HCT116 (cell line): ENCODE measurements at regions not wholly inside any gene's neighbourhood (a gene's known extent, or its start where the extent isn't known, plus 50 kb on each side); places are given as distances from the start of the nearest gene placed in this dataset.

Source experiments
- ATAC-seq: fragments of 200-7000 bp; cut with Tn5 transposase; 2 replicates; pipeline ENCODE4 v1.9.1; 2020; ENCODE audit warnings: mild to moderate bottlenecking, moderate library complexity
- BruUV-seq: library from RNA; stranded (reverse); fragments of 400-500 nt; replicated peaks from 2 replicates; lab custom pipeline; 2021; lab: Mats Ljungman, UMichigan
- CTCF ChIA-PET: fragments of 300-600 bp; sonication (Branson Sonifier 250); formaldehyde crosslinking; loops from one replicate; lab custom pipeline; 2021; ENCODE audit warnings: antibody characterized with exemption; lab: Charles Lee
- POLR2A ChIA-PET: fragments of 300-600, 350-600 bp; sonication (Branson Sonifier 250); formaldehyde crosslinking; loops from one replicate; lab custom pipeline; 2021; ENCODE audit warnings: antibody characterized with exemption; lab: Charles Lee
- RAD21 ChIA-PET, 2 experiments: fragments of 300-600 bp; sonication (Branson Sonifier 250); formaldehyde crosslinking; loops; one replicate each; lab custom pipeline; 2023; ENCODE audit warnings: low total read pairs in 2 of 2; ENCODE audit not compliant: uncharacterized antibody in 2 of 2, unreplicated experiment in 2 of 2, low non-redundant PET in 1 of 2; lab: Charles Lee
- DNase-seq: peaks from one replicate; pipeline ENCODE4 v3.0.0-alpha.2; 2010; ENCODE audit warnings: low read depth, low spot score
- H2AFZ ChIP-seq: fragments of 200-600 bp; shearing (Covaris generic), sonication (generic); 2 replicates; pipeline ENCODE4 v1.6.1; 2017; ENCODE audit warnings: low read depth, mixed run types, mixed read lengths, antibody characterized with exemption, low read length; ENCODE audit not compliant: poor library complexity, severe bottlenecking
- H3K27ac ChIP-seq: 2 replicates; pipeline ENCODE4 v1.5.1; 2012; ENCODE audit warnings: low read depth, low read length
- H3K27me3 ChIP-seq: fragments of 200-600 bp; sonication (generic); 2 replicates; pipeline ENCODE4 v1.6.1; 2016; ENCODE audit warnings: mixed run types, low read length, mixed read lengths; ENCODE audit not compliant: insufficient read depth
- H3K36me3 ChIP-seq, 2 experiments: fragments of 200-500 bp in 1 of 2; fragments of 200-600 bp in 1 of 2; sonication (Bioruptor generic) in 1 of 2; sonication (generic) in 1 of 2; 2 replicates each; pipeline versions ENCODE4 v1.5.1 to v1.6.1; 2014 to 2016; ENCODE audit warnings: low read length in 2 of 2, inconsistent platforms in 1 of 2, mixed read lengths in 1 of 2, mixed run types in 1 of 2; ENCODE audit not compliant: insufficient read depth in 2 of 2, control insufficient read depth in 1 of 2
- H3K4me1 ChIP-seq, 2 experiments: fragments of 200-600 bp in 1 of 2; sonication (generic) in 1 of 2; 2 replicates each; pipeline versions ENCODE4 v1.5.1 to v1.6.1; 2012 to 2017; ENCODE audit warnings: low read length in 2 of 2, inconsistent platforms in 1 of 2, mild to moderate bottlenecking in 1 of 2, mixed read lengths in 1 of 2, mixed run types in 1 of 2, moderate library complexity in 1 of 2; ENCODE audit not compliant: insufficient read depth in 2 of 2, control insufficient read depth in 1 of 2
- H3K4me2 ChIP-seq: fragments of 200-600 bp; sonication (generic); 2 replicates; pipeline ENCODE4 v1.6.1; 2017; ENCODE audit warnings: mixed run types, low read length, mixed read lengths
- H3K4me3 ChIP-seq, 2 experiments: fragments of 200-600 bp in 1 of 2; sonication (generic) in 1 of 2; replicated peaks in 1 of 2; 2 replicates each; pipeline ENCODE4 v1.5.1; 2011 to 2016; ENCODE audit warnings: low read length in 2 of 2, control low read depth in 1 of 2, low read depth in 1 of 2, mild to moderate bottlenecking in 1 of 2, mixed read lengths in 1 of 2, mixed run types in 1 of 2
- H3K79me2 ChIP-seq: fragments of 200-600 bp; sonication (generic); 2 replicates; pipeline ENCODE4 v1.6.1; 2017; ENCODE audit warnings: mild to moderate bottlenecking, mixed run types, low read length, moderate library complexity, mixed read lengths; ENCODE audit not compliant: insufficient read depth
- H3K9ac ChIP-seq: fragments of 200-600 bp; sonication (generic); 2 replicates; pipeline ENCODE4 v1.6.1; 2016; ENCODE audit warnings: low read length, mixed read lengths
- H3K9me2 ChIP-seq: fragments of 200-600 bp; sonication (generic), shearing (Covaris generic); 2 replicates; pipeline ENCODE4 v1.6.1; 2017; ENCODE audit warnings: mixed run types, mild to moderate bottlenecking, moderate library complexity; ENCODE audit not compliant: insufficient read depth
- H3K9me3 ChIP-seq, 2 experiments: fragments of 200-500 bp in 1 of 2; fragments of 200-600 bp in 1 of 2; sonication (Bioruptor generic) in 1 of 2; sonication (generic) in 1 of 2; 2 replicates each; pipeline ENCODE4 v1.6.1; 2014 to 2017; ENCODE audit warnings: low read length in 2 of 2, mixed read lengths in 2 of 2, inconsistent platforms in 1 of 2, low read depth in 1 of 2, mild to moderate bottlenecking in 1 of 2, mixed run types in 1 of 2, moderate library complexity in 1 of 2; ENCODE audit not compliant: control insufficient read depth in 1 of 2, insufficient read depth in 1 of 2
- H4K20me1 ChIP-seq: fragments of 200-600 bp; sonication (generic), shearing (Covaris generic); 2 replicates; pipeline ENCODE4 v1.6.1; 2017; ENCODE audit warnings: mixed run types, mild to moderate bottlenecking, moderate library complexity; ENCODE audit not compliant: insufficient read depth
- CEBPB ChIP-seq: IDR thresholded peaks from 2 replicates; pipeline ENCODE4 v1.6.1; 2012; ENCODE audit warnings: low read depth
- ELF1 ChIP-seq: IDR thresholded peaks from 2 replicates; pipeline ENCODE4 v1.6.1; 2012; ENCODE audit warnings: low read depth, borderline replicate concordance
- EZH2 ChIP-seq: fragments of 200-600 bp; sonication (generic); IDR thresholded peaks from 2 replicates; pipeline ENCODE4 v1.6.1; 2017; ENCODE audit warnings: antibody characterized with exemption, mixed run types
- EZH2phosphoT487 ChIP-seq: fragments of 200-600 bp; IDR thresholded peaks from 2 replicates; pipeline ENCODE4 v1.6.1; 2018; ENCODE audit warnings: antibody characterized with exemption, borderline replicate concordance
- FOSL1 ChIP-seq: IDR thresholded peaks from 2 replicates; pipeline ENCODE4 v1.6.1; 2012; ENCODE audit warnings: low read depth
- JUND ChIP-seq: IDR thresholded peaks from 2 replicates; pipeline ENCODE4 v1.6.1; 2012
- POLR2AphosphoS5 ChIP-seq: IDR thresholded peaks from 2 replicates; pipeline ENCODE4 v1.6.1; 2011; ENCODE audit warnings: mild to moderate bottlenecking, low read depth, low read length, moderate library complexity
- SIN3A ChIP-seq: IDR thresholded peaks from 2 replicates; pipeline ENCODE4 v1.6.1; 2012; ENCODE audit warnings: low read depth
- SP1 ChIP-seq: IDR thresholded peaks from 2 replicates; pipeline ENCODE4 v1.6.1; 2012; ENCODE audit warnings: low read depth
- SRF ChIP-seq: IDR thresholded peaks from 2 replicates; pipeline ENCODE4 v1.6.1; 2012; ENCODE audit warnings: low read depth
- TCF7L2 ChIP-seq: IDR thresholded peaks from 2 replicates; pipeline ENCODE4 v1.7.0; 2011; ENCODE audit warnings: borderline replicate concordance, inconsistent platforms; ENCODE audit not compliant: insufficient read depth, insufficient read length; ENCODE audit errors: extremely low read depth
- ZFX ChIP-seq: fragments of 450-650 bp; IDR thresholded peaks from 2 replicates; pipeline ENCODE4 v1.6.1; 2017
- ZNF274 ChIP-seq: fragments of 200-500 bp; sonication (Bioruptor generic); IDR thresholded peaks from 2 replicates; pipeline ENCODE4 v1.6.1; 2014; ENCODE audit warnings: mild to moderate bottlenecking, low read depth, low read length, inconsistent platforms
- intact Hi-C: fragments of 100-400 bp; cut with micrococcal nuclease; formaldehyde crosslinking; loops from 2 replicates; pipeline ENCODE4 v1.10.0; 2022
- TF ChIP-seq, protein P1 (sequence below): IDR thresholded peaks from 2 replicates; pipeline ENCODE4 v1.6.1; 2012; ENCODE audit warnings: low read depth
- TF ChIP-seq, protein P2 (sequence below): IDR thresholded peaks from 2 replicates; pipeline ENCODE4 v1.6.1; 2011; ENCODE audit warnings: mild to moderate bottlenecking, low read length, moderate library complexity; ENCODE audit not compliant: insufficient replicate concordance; ENCODE audit errors: extremely low read depth

DNA sequence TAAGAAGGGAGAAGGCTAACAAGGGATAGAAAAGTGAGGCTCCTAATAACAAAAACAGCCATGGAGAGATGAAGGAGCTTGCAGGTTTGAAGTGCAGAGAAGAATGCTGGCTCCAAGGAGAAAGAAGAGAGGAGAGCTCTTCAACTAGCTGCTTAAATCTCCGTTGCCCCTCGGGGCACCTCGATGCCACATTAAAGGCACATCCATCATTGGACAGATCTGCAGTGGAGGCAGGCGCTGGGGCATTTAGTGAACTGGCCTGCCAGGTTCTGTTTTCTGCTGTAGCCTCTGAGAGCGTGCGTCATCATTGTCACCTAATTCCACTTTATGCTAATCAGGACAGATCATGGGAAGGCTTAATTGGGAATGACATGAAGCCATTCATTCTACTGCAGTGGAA lies 1426.2 kb upstream of the WWC1 start:
- Histone ChIP-seq H3K4me3 (no peak overlapping the region), H3K27me3 (no peaks in the 10 kb centered on the region), H3K4me1 (no peaks in the 10 kb centered on the region), H3K9me3 (peaks cover 6 to 9% of the 10 kb centered on the region in 2 experiments; a peak in 2 of 4 replicates), H3K4me2 (no peak overlapping the region), H3K9ac (no peak overlapping the region), H3K9me2 (no peaks in the 10 kb centered on the region), H2AFZ (no peak overlapping the region), H3K36me3 (no peaks in the 10 kb centered on the region), H3K27ac (no peak overlapping the region), H4K20me1 (no peaks in the 10 kb centered on the region), H3K79me2 (no peaks in the 10 kb centered on the region)
- no peak for DNase-seq
- CTCF ChIA-PET, result no interaction called here
- RAD21 ChIA-PET, result no interaction called here
- POLR2A ChIA-PET, result no interaction called here
- TF ChIP-seq CEBPB, result no peak
- no peak for TF ChIP-seq SIN3A
- no peak for TF ChIP-seq TCF7L2
- TF ChIP-seq EZH2, result no peak
- TF ChIP-seq ZNF274, result no peak
- no peak for TF ChIP-seq FOSL1
- TF ChIP-seq SRF, result no peak
- TF ChIP-seq EZH2phosphoT487, result no peak
- TF ChIP-seq, protein P1, sequence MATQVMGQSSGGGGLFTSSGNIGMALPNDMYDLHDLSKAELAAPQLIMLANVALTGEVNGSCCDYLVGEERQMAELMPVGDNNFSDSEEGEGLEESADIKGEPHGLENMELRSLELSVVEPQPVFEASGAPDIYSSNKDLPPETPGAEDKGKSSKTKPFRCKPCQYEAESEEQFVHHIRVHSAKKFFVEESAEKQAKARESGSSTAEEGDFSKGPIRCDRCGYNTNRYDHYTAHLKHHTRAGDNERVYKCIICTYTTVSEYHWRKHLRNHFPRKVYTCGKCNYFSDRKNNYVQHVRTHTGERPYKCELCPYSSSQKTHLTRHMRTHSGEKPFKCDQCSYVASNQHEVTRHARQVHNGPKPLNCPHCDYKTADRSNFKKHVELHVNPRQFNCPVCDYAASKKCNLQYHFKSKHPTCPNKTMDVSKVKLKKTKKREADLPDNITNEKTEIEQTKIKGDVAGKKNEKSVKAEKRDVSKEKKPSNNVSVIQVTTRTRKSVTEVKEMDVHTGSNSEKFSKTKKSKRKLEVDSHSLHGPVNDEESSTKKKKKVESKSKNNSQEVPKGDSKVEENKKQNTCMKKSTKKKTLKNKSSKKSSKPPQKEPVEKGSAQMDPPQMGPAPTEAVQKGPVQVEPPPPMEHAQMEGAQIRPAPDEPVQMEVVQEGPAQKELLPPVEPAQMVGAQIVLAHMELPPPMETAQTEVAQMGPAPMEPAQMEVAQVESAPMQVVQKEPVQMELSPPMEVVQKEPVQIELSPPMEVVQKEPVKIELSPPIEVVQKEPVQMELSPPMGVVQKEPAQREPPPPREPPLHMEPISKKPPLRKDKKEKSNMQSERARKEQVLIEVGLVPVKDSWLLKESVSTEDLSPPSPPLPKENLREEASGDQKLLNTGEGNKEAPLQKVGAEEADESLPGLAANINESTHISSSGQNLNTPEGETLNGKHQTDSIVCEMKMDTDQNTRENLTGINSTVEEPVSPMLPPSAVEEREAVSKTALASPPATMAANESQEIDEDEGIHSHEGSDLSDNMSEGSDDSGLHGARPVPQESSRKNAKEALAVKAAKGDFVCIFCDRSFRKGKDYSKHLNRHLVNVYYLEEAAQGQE, result no peak
- TF ChIP-seq, protein P2, sequence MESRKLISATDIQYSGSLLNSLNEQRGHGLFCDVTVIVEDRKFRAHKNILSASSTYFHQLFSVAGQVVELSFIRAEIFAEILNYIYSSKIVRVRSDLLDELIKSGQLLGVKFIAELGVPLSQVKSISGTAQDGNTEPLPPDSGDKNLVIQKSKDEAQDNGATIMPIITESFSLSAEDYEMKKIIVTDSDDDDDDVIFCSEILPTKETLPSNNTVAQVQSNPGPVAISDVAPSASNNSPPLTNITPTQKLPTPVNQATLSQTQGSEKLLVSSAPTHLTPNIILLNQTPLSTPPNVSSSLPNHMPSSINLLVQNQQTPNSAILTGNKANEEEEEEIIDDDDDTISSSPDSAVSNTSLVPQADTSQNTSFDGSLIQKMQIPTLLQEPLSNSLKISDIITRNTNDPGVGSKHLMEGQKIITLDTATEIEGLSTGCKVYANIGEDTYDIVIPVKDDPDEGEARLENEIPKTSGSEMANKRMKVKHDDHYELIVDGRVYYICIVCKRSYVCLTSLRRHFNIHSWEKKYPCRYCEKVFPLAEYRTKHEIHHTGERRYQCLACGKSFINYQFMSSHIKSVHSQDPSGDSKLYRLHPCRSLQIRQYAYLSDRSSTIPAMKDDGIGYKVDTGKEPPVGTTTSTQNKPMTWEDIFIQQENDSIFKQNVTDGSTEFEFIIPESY, result no peak
- no peak for TF ChIP-seq ZFX
- no peak for TF ChIP-seq ELF1
- TF ChIP-seq SP1, result no peak
- TF ChIP-seq JUND, result no peak
- TF ChIP-seq POLR2AphosphoS5, result no peak
- intact Hi-C loops, result no loop called here
- no peak for ATAC-seq
- BruUV-seq, result no TSS peak
